GM12892 (cell line): ENCODE measurements at regions not wholly inside any gene's neighbourhood (a gene's known extent, or its start where the extent isn't known, plus 50 kb on each side); places are given as distances from the start of the nearest gene placed in this dataset.

Source experiments
- DNase-seq: peaks from one replicate; pipeline ENCODE4 v3.0.0; 2011; ENCODE audit not compliant: insufficient read length
- FAIRE-seq: peaks from 2 replicates; lab custom pipeline; 2011; peaks lifted over from hg19 to GRCh38; lab: Jason Lieb, UNC
- POLR2A ChIP-seq: IDR thresholded peaks from 2 replicates; pipeline ENCODE4 v1.6.1; 2011; ENCODE audit warnings: low read depth, low read length, control low read depth
- POLR2AphosphoS5 ChIP-seq: IDR thresholded peaks from 2 replicates; pipeline ENCODE4 v1.6.1; 2011; ENCODE audit warnings: low read depth, low read length, control low read depth
- TAF1 ChIP-seq: IDR thresholded peaks from 2 replicates; pipeline ENCODE4 v1.6.1; 2011; ENCODE audit warnings: low read depth, mild to moderate bottlenecking, control low read depth, low read length, borderline replicate concordance

GRCh38 chr13:65985612-65986011 is 1244.5 kb downstream of the PCDH9 start:
- TF ChIP-seq POLR2A = no peak
- no peak for TF ChIP-seq POLR2AphosphoS5
- no peak for TF ChIP-seq TAF1
- FAIRE-seq = no peak

GRCh38 chr13:65977525-65977924 is 1252.6 kb downstream of the PCDH9 start:
- DNase-seq (no peak), FAIRE-seq (no peak)
- no peak for TF ChIP-seq TAF1
- TF ChIP-seq POLR2AphosphoS5 = no peak

More at GRCh38 chr13:65985612-65986011, 1244.5 kb downstream of the PCDH9 start:
- DNase-seq = no peak

GRCh38 chr13:65971541-65971940 is 1258.6 kb downstream of the PCDH9 start:
- FAIRE-seq = no peak
- DNase-seq = no peak
- TF ChIP-seq POLR2A (no peak), TAF1 (no peak), POLR2AphosphoS5 (no peak)

- TF ChIP-seq POLR2A (no peak), TAF1 (no peak), POLR2AphosphoS5 (no peak)
- DNase-seq = no peak
- no peak for FAIRE-seq
These were observed 1263.1 kb downstream of the PCDH9 start for GRCh38 chr13:65966991-65967451.

- DNase-seq (no peak), FAIRE-seq (no peak)
- TF ChIP-seq TAF1 (no peak), POLR2A (no peak), POLR2AphosphoS5 (no peak)
These were observed 1264.6 kb downstream of the PCDH9 start for GRCh38 chr13:65965501-65965900.

- FAIRE-seq (no peak), DNase-seq (no peak)
- TF ChIP-seq TAF1 (no peak), POLR2AphosphoS5 (no peak), POLR2A (no peak)
These were observed 1265.5 kb downstream of the PCDH9 start for GRCh38 chr13:65964672-65965071.

- DNase-seq = no peak
- no peak for TF ChIP-seq POLR2A
- no peak for TF ChIP-seq TAF1
- TF ChIP-seq POLR2AphosphoS5 = no peak
- no peak for FAIRE-seq
These were observed 1270.8 kb downstream of the PCDH9 start for GRCh38 chr13:65959305-65959704.

GRCh38 chr13:65946387-65946786 is 1283.7 kb downstream of the PCDH9 start:
- TF ChIP-seq POLR2AphosphoS5 (no peak), POLR2A (no peak), TAF1 (no peak)
- DNase-seq = no peak
- no peak for FAIRE-seq

- FAIRE-seq (no peak), DNase-seq (no peak)
- TF ChIP-seq POLR2A (no peak), POLR2AphosphoS5 (no peak), TAF1 (no peak)
These were observed 1286.4 kb downstream of the PCDH9 start for GRCh38 chr13:65943708-65944107.

- TF ChIP-seq TAF1 (no peak), POLR2AphosphoS5 (no peak), POLR2A (no peak)
- DNase-seq (no peak), FAIRE-seq (no peak)
These were observed 1287.1 kb downstream of the PCDH9 start for GRCh38 chr13:65943024-65943423.

GRCh38 chr13:65940720-65941119 is 1289.4 kb downstream of the PCDH9 start:
- FAIRE-seq = no peak
- TF ChIP-seq POLR2A = no peak
- no peak for TF ChIP-seq POLR2AphosphoS5
- TF ChIP-seq TAF1 = no peak
- DNase-seq = no peak

- no peak for FAIRE-seq
- DNase-seq = no peak
- TF ChIP-seq POLR2AphosphoS5 = no peak
These were observed 1292.9 kb downstream of the PCDH9 start for GRCh38 chr13:65937251-65937650.

- FAIRE-seq (no peak), DNase-seq (no peak)
- no peak for TF ChIP-seq TAF1
- no peak for TF ChIP-seq POLR2AphosphoS5
- TF ChIP-seq POLR2A = no peak
These were observed 1293.9 kb downstream of the PCDH9 start for GRCh38 chr13:65936249-65936648.
